H1 (cell line): ENCODE measurements at regions not wholly inside any gene's neighbourhood (a gene's known extent, or its start where the extent isn't known, plus 50 kb on each side); places are given as distances from the start of the nearest gene placed in this dataset.

ENCODE experiments used
- CTCF ChIA-PET: fragments of 300-600 bp; sonication (Branson Sonifier 250); formaldehyde crosslinking; loops from one replicate; lab custom pipeline; 2021; ENCODE audit not compliant: partially characterized antibody; lab: Charles Lee
- POLR2A ChIA-PET: fragments of 300-600 bp; sonication (Branson Sonifier 250); formaldehyde crosslinking; loops from one replicate; lab custom pipeline; 2021; ENCODE audit warnings: inconsistent platforms; ENCODE audit not compliant: partially characterized antibody; lab: Charles Lee
- DNase-seq, 2 experiments: peaks; one replicate each; pipeline versions ENCODE4 v3.0.0 to v3.0.0-alpha.2; 2010 to 2022; ENCODE audit warnings: low spot score in 2 of 2, low read depth in 1 of 2, mixed read lengths in 1 of 2
- FAIRE-seq: peaks from 2 replicates; lab custom pipeline; 2011; peaks lifted over from hg19 to GRCh38; lab: Jason Lieb, UNC
- H2AFZ ChIP-seq: 2 replicates; pipeline ENCODE4 v1.8.1; 2012; ENCODE audit warnings: low read length, inconsistent platforms
- H2AK5ac ChIP-seq: 2 replicates; pipeline ENCODE4 v1.6.1; 2013; ENCODE audit warnings: low read depth, low read length
- H2BK120ac ChIP-seq: replicated peaks from 2 replicates; pipeline ENCODE3; 2013; ENCODE audit warnings: low read depth, low read length, inconsistent platforms
- H2BK12ac ChIP-seq: 2 replicates; pipeline ENCODE4 v1.6.1; 2013; ENCODE audit warnings: low read depth, low read length
- H2BK15ac ChIP-seq: 2 replicates; pipeline ENCODE4 v1.6.1; 2013; ENCODE audit warnings: low read length
- H2BK20ac ChIP-seq: 2 replicates; pipeline ENCODE4 v1.6.1; 2013; ENCODE audit warnings: low read length
- H2BK5ac ChIP-seq: 2 replicates; pipeline ENCODE4 v1.6.1; 2013; ENCODE audit warnings: low read depth, low read length
- H3K14ac ChIP-seq: 2 replicates; pipeline ENCODE4 v1.6.1; 2013; ENCODE audit warnings: inconsistent platforms; ENCODE audit not compliant: insufficient read length
- H3K18ac ChIP-seq: 2 replicates; pipeline ENCODE4 v1.6.1; 2013; ENCODE audit warnings: low read length; ENCODE audit errors: extremely low read depth
- H3K23ac ChIP-seq: 2 replicates; pipeline ENCODE4 v1.6.1; 2013; ENCODE audit warnings: inconsistent platforms; ENCODE audit not compliant: insufficient read length
- H3K23me2 ChIP-seq: 2 replicates; pipeline ENCODE4 v1.6.1; 2013; ENCODE audit warnings: low read depth, low read length
- H3K27ac ChIP-seq: 2 replicates; pipeline ENCODE4 v1.6.1; 2011; ENCODE audit warnings: low read depth, low read length, inconsistent platforms
- H3K27me3 ChIP-seq, 4 experiments: replicated peaks in 1 of 4; 1 replicate in 1 of 4; 2 replicates in 3 of 4; pipeline versions ENCODE4 v1.6.1 to v1.8.1; 2011 to 2013; ENCODE audit warnings: low read length in 3 of 4, mild to moderate bottlenecking in 3 of 4, inconsistent platforms in 2 of 4, mixed read lengths in 2 of 4, moderate library complexity in 1 of 4; ENCODE audit not compliant: control insufficient read depth in 3 of 4, insufficient read depth in 3 of 4; ENCODE audit errors: extremely low read depth in 1 of 4
- H3K36me3 ChIP-seq, 4 experiments: 2 replicates each; pipeline versions ENCODE4 v1.6.1 to v1.8.1; 2011 to 2013; ENCODE audit warnings: mild to moderate bottlenecking in 4 of 4, low read length in 3 of 4, moderate library complexity in 2 of 4, control low read depth in 1 of 4, inconsistent platforms in 1 of 4; ENCODE audit not compliant: insufficient read depth in 4 of 4, control insufficient read depth in 2 of 4
- H3K4ac ChIP-seq: replicated peaks from 2 replicates; pipeline ENCODE3; 2013; ENCODE audit warnings: low read length, low read depth, mixed read lengths, inconsistent platforms; ENCODE audit not compliant: insufficient read length
- H3K4me1 ChIP-seq, 4 experiments: replicated peaks in 1 of 4; 1 replicate in 1 of 4; 2 replicates in 3 of 4; pipeline versions ENCODE4 v1.6.1 to v1.8.1; 2011 to 2013; ENCODE audit warnings: low read length in 3 of 4, inconsistent platforms in 2 of 4, mixed read lengths in 1 of 4; ENCODE audit not compliant: insufficient read depth in 4 of 4, control insufficient read depth in 3 of 4
- H3K4me2 ChIP-seq, 2 experiments: 2 replicates each; pipeline versions ENCODE4 v1.6.1 to v1.8.1; 2011 to 2013; ENCODE audit warnings: low read depth in 2 of 2, low read length in 2 of 2, control low read depth in 1 of 2, inconsistent platforms in 1 of 2, mild to moderate bottlenecking in 1 of 2; ENCODE audit not compliant: insufficient read depth in 1 of 2
- H3K4me3 ChIP-seq, 4 experiments: fragments of 200-600, 300-600 bp in 1 of 4; sonication (generic), shearing (Covaris generic), sonication (Bioruptor Twin) in 1 of 4; 2 replicates each; pipeline versions ENCODE4 v1.5.1 to v1.8.1; 2011 to 2016; ENCODE audit warnings: low read length in 4 of 4, low read depth in 3 of 4, control low read depth in 2 of 4, inconsistent platforms in 2 of 4, mild to moderate bottlenecking in 2 of 4, mixed read lengths in 1 of 4, moderate library complexity in 1 of 4; ENCODE audit not compliant: insufficient read depth in 2 of 4; ENCODE audit errors: extremely low read depth in 1 of 4
- H3K56ac ChIP-seq: replicated peaks from 2 replicates; pipeline ENCODE3; 2013; ENCODE audit warnings: low read depth, mild to moderate bottlenecking, mixed read lengths, low read length, inconsistent platforms; ENCODE audit not compliant: insufficient read length
- H3K79me1 ChIP-seq: 2 replicates; pipeline ENCODE4 v1.6.1; 2013; ENCODE audit warnings: low read depth, low read length, control low read depth
- H3K79me2 ChIP-seq, 2 experiments: 2 replicates each; pipeline versions ENCODE4 v1.6.1 to v1.8.1; 2012 to 2013; ENCODE audit warnings: low read length in 2 of 2, mild to moderate bottlenecking in 2 of 2, inconsistent platforms in 1 of 2; ENCODE audit not compliant: insufficient read depth in 2 of 2, control insufficient read depth in 1 of 2
- H3K9ac ChIP-seq, 4 experiments: replicated peaks in 1 of 4; 1 replicate in 1 of 4; 2 replicates in 3 of 4; pipeline versions ENCODE4 v1.6.1 to v1.8.1; 2011 to 2013; ENCODE audit warnings: low read depth in 3 of 4, low read length in 3 of 4, control low read depth in 2 of 4, mild to moderate bottlenecking in 2 of 4, moderate library complexity in 2 of 4, inconsistent platforms in 1 of 4; ENCODE audit errors: extremely low read depth in 1 of 4
- H3K9me3 ChIP-seq, 2 experiments: 2 replicates each; pipeline versions ENCODE4 v1.6.1 to v1.8.1; 2012 to 2013; ENCODE audit warnings: mild to moderate bottlenecking in 2 of 2, moderate library complexity in 2 of 2, control low read depth in 1 of 2, inconsistent platforms in 1 of 2, low read depth in 1 of 2, low read length in 1 of 2, mixed read lengths in 1 of 2; ENCODE audit not compliant: insufficient read depth in 2 of 2
- H4K20me1 ChIP-seq, 2 experiments: replicated peaks in 1 of 2; 2 replicates each; pipeline versions ENCODE3 to v1.8.1; 2011 to 2013; ENCODE audit warnings: inconsistent platforms in 2 of 2, low read length in 2 of 2, mild to moderate bottlenecking in 1 of 2; ENCODE audit not compliant: insufficient read depth in 2 of 2, control insufficient read depth in 1 of 2
- H4K5ac ChIP-seq: 2 replicates; pipeline ENCODE4 v1.6.1; 2013; ENCODE audit warnings: low read length, low read depth, mixed read lengths, inconsistent platforms; ENCODE audit not compliant: insufficient read length
- H4K8ac ChIP-seq: 2 replicates; pipeline ENCODE4 v1.8.0; 2013; ENCODE audit warnings: mild to moderate bottlenecking, moderate library complexity, low read length, inconsistent platforms; ENCODE audit not compliant: insufficient read depth; ENCODE audit errors: extremely low read depth
- H4K91ac ChIP-seq: replicated peaks from 2 replicates; pipeline ENCODE3; 2013; ENCODE audit warnings: low read length, mixed read lengths, inconsistent platforms; ENCODE audit not compliant: insufficient read length
- CTCF ChIP-seq, 3 experiments: IDR thresholded peaks; 1 replicate in 2 of 3; 2 replicates in 1 of 3; pipeline versions ENCODE4 v1.5.1 to v1.6.1; 2011; ENCODE audit warnings: low read length in 3 of 3, mild to moderate bottlenecking in 3 of 3, inconsistent platforms in 2 of 3, low read depth in 1 of 3, moderate library complexity in 1 of 3; ENCODE audit not compliant: insufficient read depth in 1 of 3; ENCODE audit errors: control extremely low read depth in 1 of 3
- FOSL1 ChIP-seq: IDR thresholded peaks from 2 replicates; pipeline ENCODE4 v1.6.1; 2011; ENCODE audit warnings: mild to moderate bottlenecking, low read depth, low read length, moderate library complexity; ENCODE audit not compliant: insufficient read depth
- MAX ChIP-seq: IDR thresholded peaks from 2 replicates; pipeline ENCODE4 v1.6.1; 2012; ENCODE audit warnings: inconsistent platforms
- POLR2AphosphoS5 ChIP-seq: IDR thresholded peaks from 2 replicates; pipeline ENCODE4 v1.6.1; 2011; ENCODE audit warnings: low read depth, low read length
- SAP30 ChIP-seq: fragments of 300-600 bp; sonication (generic); IDR thresholded peaks from 2 replicates; pipeline ENCODE4 v1.7.1; 2012; ENCODE audit warnings: low read length, moderate library complexity, mild to moderate bottlenecking, inconsistent platforms; ENCODE audit not compliant: insufficient read depth, insufficient replicate concordance
- SRF ChIP-seq: IDR thresholded peaks from 2 replicates; pipeline ENCODE4 v1.6.1; 2011; ENCODE audit warnings: mild to moderate bottlenecking, low read depth, low read length, moderate library complexity
- SUZ12 ChIP-seq: fragments of 200-600 bp; sonication (generic); IDR thresholded peaks from 2 replicates; pipeline ENCODE4 v1.6.1; 2012; ENCODE audit warnings: mild to moderate bottlenecking, inconsistent platforms, low read length, moderate library complexity, mixed read lengths
- ZNF274 ChIP-seq: IDR thresholded peaks from 2 replicates; pipeline ENCODE4 v1.7.0; 2012; ENCODE audit warnings: low read length, borderline replicate concordance; ENCODE audit errors: extremely low read depth
- WGBS, 2 experiments: shearing (Covaris generic) in 1 of 2; methylation state at CpG; one replicate each; pipeline versions ENCODE4 v1.1.6 to v1.1.7; 2013 to 2015; ENCODE audit warnings: low lambda C conversion rate in 2 of 2, mixed read lengths in 2 of 2, inconsistent platforms in 1 of 2, low coverage in 1 of 2, missing lambda C conversion rate in 1 of 2; ENCODE audit not compliant: insufficient replicate concordance in 2 of 2, insufficient coverage in 1 of 2, insufficient read length in 1 of 2; ENCODE audit errors: extremely low coverage in 1 of 2, missing lambda C conversion rate in 1 of 2; 5-methylcytosine and 5-hydroxymethylcytosine counted together

GRCh38 chr21:15254111-15254510 is 189.3 kb upstream of the NRIP1 start:
- no peaks in the 10 kb centered on the region for H4K20me1 ChIP-seq
- no peaks in the 10 kb centered on the region for H3K36me3 ChIP-seq
- WGBS, 2 experiments, result 95% methylated on average over 4 of the region's 4 CpGs; no CpG with 5 or more reads in 1 of the 2 experiments
- no peak overlapping the region for H2BK120ac ChIP-seq
- H2AFZ ChIP-seq, result no peak overlapping the region
- no peak overlapping the region for H2BK5ac ChIP-seq
- H3K23ac ChIP-seq, result no peak overlapping the region
- H3K79me1 ChIP-seq, result no peaks in the 10 kb centered on the region
- TF ChIP-seq SRF, result no peak
- no peak for TF ChIP-seq FOSL1
- TF ChIP-seq CTCF (IDR thresholded peaks at IDR 0.05; ENCODE audit: control extremely low read depth in 1 of 3, insufficient read depth in 1 of 3, low read depth in 1 of 3, low read length in 3 of 3), result no peak
- TF ChIP-seq SUZ12, result no peak
- no peak for TF ChIP-seq ZNF274
- TF ChIP-seq SAP30, result no peak
- no peak for TF ChIP-seq MAX
- TF ChIP-seq POLR2AphosphoS5, result no peak
- H2BK12ac ChIP-seq, result no peak overlapping the region
- ChIA-PET POLR2A (no interaction called here), CTCF (no interaction called here)
- H3K79me2 ChIP-seq, result no peaks in the 10 kb centered on the region
- H3K4me2 ChIP-seq, result no peak overlapping the region
- H3K4me1 ChIP-seq, result no peaks in the 10 kb centered on the region
- no peak overlapping the region for H3K14ac ChIP-seq
- H3K4ac ChIP-seq, result no peak overlapping the region
- H3K23me2 ChIP-seq, result no peaks in the 10 kb centered on the region
- H4K91ac ChIP-seq, result no peak overlapping the region
- no peaks in the 10 kb centered on the region for H3K9me3 ChIP-seq
- H3K27ac ChIP-seq, result no peak overlapping the region
- no peak overlapping the region for H2AK5ac ChIP-seq
- H3K56ac ChIP-seq, result no peak overlapping the region
- DNase-seq (no peak), FAIRE-seq (no peak)
- no peaks in the 10 kb centered on the region for H3K27me3 ChIP-seq
- no peak overlapping the region for H3K18ac ChIP-seq
- no peak overlapping the region for H2BK20ac ChIP-seq
- H4K5ac ChIP-seq, result no peak overlapping the region
- no peak overlapping the region for H3K4me3 ChIP-seq
- H3K9ac ChIP-seq, result no peak overlapping the region
- H2BK15ac ChIP-seq, result no peak overlapping the region
- no peak overlapping the region for H4K8ac ChIP-seq
